ENCODE measurements at regions not wholly inside any gene's neighbourhood (a gene's known extent, or its start where the extent isn't known, plus 50 kb on each side); places are given as distances from the start of the nearest gene placed in this dataset.
"Not testable (repeated sequence)": the region's sequence is repeated elsewhere in the genome, so short reads cannot be mapped to it uniquely, and the experiment has no call there.

GRCh38 chr12:46538976-46539375, 166.4 kb upstream of the SLC38A2 start:
- DNase-seq, result no peak

- no peak for DNase-seq
Observed at GRCh38 chr12:46537387-46537955, 164.9 kb upstream of the SLC38A2 start.

GRCh38 chr12:46536316-46536715, 163.7 kb upstream of the SLC38A2 start:
- DNase-seq, result not testable (repeated sequence)

- DNase-seq, result no peak
Observed at GRCh38 chr12:46535907-46536306, 163.3 kb upstream of the SLC38A2 start.

- no peak for DNase-seq
Observed at GRCh38 chr12:46535376-46535775, 162.8 kb upstream of the SLC38A2 start.

GRCh38 chr12:46534327-46534840, 161.8 kb upstream of the SLC38A2 start:
- no peak for DNase-seq

- no peak for DNase-seq
Observed at GRCh38 chr12:46533723-46534122, 161.2 kb upstream of the SLC38A2 start.

GRCh38 chr12:46531804-46532203, 159.2 kb upstream of the SLC38A2 start:
- DNase-seq, result no peak

- DNase-seq, result no peak
Observed at GRCh38 chr12:46531059-46531785, 158.6 kb upstream of the SLC38A2 start.

GRCh38 chr12:46530373-46531056, 157.9 kb upstream of the SLC38A2 start:
- DNase-seq, result no peak

- DNase-seq, result no peak
Observed at GRCh38 chr12:46526233-46526632, 153.7 kb upstream of the SLC38A2 start.

- no peak for DNase-seq
Observed at GRCh38 chr12:46524778-46525177, 152.2 kb upstream of the SLC38A2 start.

- DNase-seq, result peak; percentile 9
Observed at GRCh38 chr12:46523863-46524770, 151.5 kb upstream of the SLC38A2 start.

- no peak for DNase-seq
Observed at GRCh38 chr12:46523446-46523845, 150.9 kb upstream of the SLC38A2 start.

GRCh38 chr12:46522071-46522470, 149.5 kb upstream of the SLC38A2 start:
- no peak for DNase-seq

- DNase-seq, result no peak
Observed at GRCh38 chr12:46521145-46521544, 148.6 kb upstream of the SLC38A2 start.

GRCh38 chr12:46519407-46519806, 146.8 kb upstream of the SLC38A2 start:
- DNase-seq, result no peak

- no peak for DNase-seq
Observed at GRCh38 chr12:46518729-46519128, 146.2 kb upstream of the SLC38A2 start.

GRCh38 chr12:46518169-46518568, 145.6 kb upstream of the SLC38A2 start:
- no peak for DNase-seq

GRCh38 chr12:46517579-46517962, 145.0 kb upstream of the SLC38A2 start:
- no peak for DNase-seq

GRCh38 chr12:46516933-46517578, 144.5 kb upstream of the SLC38A2 start:
- DNase-seq, result no peak

GRCh38 chr12:46516238-46516932, 143.8 kb upstream of the SLC38A2 start:
- DNase-seq, result no peak

Data from activated T-cell treated with anti-CD3 and anti-CD28 coated beads for 4 hours (primary cell).